Panc1 (cell line): ENCODE measurements at regions not wholly inside any gene's neighbourhood (a gene's known extent, or its start where the extent isn't known, plus 50 kb on each side); places are given as distances from the start of the nearest gene placed in this dataset.

Source experiments
- ATAC-seq: fragments of 200-7000 bp; cut with Tn5 transposase; 2 replicates; pipeline ENCODE4 v1.9.1; 2020; ENCODE audit warnings: mild to moderate bottlenecking, moderate library complexity
- BruUV-seq: library from RNA; stranded (reverse); fragments of 400-500 nt; replicated peaks from 2 replicates; lab custom pipeline; 2021; lab: Mats Ljungman, UMichigan
- CTCF ChIA-PET: fragments of 300-600 bp; sonication (Branson Sonifier 250); formaldehyde crosslinking; loops from one replicate; lab custom pipeline; 2022; ENCODE audit warnings: antibody characterized with exemption; lab: Charles Lee
- POLR2A ChIA-PET: fragments of 300-600 bp; sonication (Branson Sonifier 250); formaldehyde crosslinking; loops from one replicate; lab custom pipeline; 2022; ENCODE audit warnings: antibody characterized with exemption; lab: Charles Lee
- DNase-seq: peaks from one replicate; pipeline ENCODE4 v3.0.0-alpha.2; 2010; ENCODE audit warnings: low read depth, low spot score
- H3K27ac ChIP-seq: 2 replicates; pipeline ENCODE4 v1.5.1; 2011; ENCODE audit warnings: mild to moderate bottlenecking, low read length, inconsistent platforms
- H3K27me3 ChIP-seq: fragments of 200-500 bp; sonication (Bioruptor generic); 2 replicates; pipeline ENCODE4 v1.6.0; 2014; ENCODE audit warnings: low read length, inconsistent platforms; ENCODE audit not compliant: control insufficient read depth, insufficient read depth
- H3K36me3 ChIP-seq: fragments of 200-500 bp; sonication (Bioruptor generic); 2 replicates; pipeline ENCODE4 v1.5.1; 2014; ENCODE audit warnings: inconsistent platforms, mild to moderate bottlenecking, low read length, moderate library complexity; ENCODE audit not compliant: control insufficient read depth, insufficient read depth
- H3K4me1 ChIP-seq: 2 replicates; pipeline ENCODE4 v1.5.1; 2011; ENCODE audit warnings: inconsistent platforms, mild to moderate bottlenecking, low read length, moderate library complexity; ENCODE audit not compliant: control insufficient read depth, insufficient read depth
- H3K4me3 ChIP-seq, 2 experiments: 2 replicates each; pipeline ENCODE4 v1.5.1; 2011 to 2012; ENCODE audit warnings: low read depth in 2 of 2, low read length in 2 of 2, mild to moderate bottlenecking in 2 of 2, inconsistent platforms in 1 of 2, moderate library complexity in 1 of 2
- H3K9me3 ChIP-seq: fragments of 200-500 bp; sonication (Bioruptor generic); 2 replicates; pipeline ENCODE4 v1.5.1; 2014; ENCODE audit warnings: low read depth, mild to moderate bottlenecking, inconsistent platforms, low read length, moderate library complexity; ENCODE audit not compliant: control insufficient read depth, insufficient read depth
- POLR2AphosphoS5 ChIP-seq: IDR thresholded peaks from 2 replicates; pipeline ENCODE4 v1.6.1; 2012; ENCODE audit warnings: mild to moderate bottlenecking, low read depth, low read length, moderate library complexity
- SIN3A ChIP-seq: IDR thresholded peaks from 2 replicates; pipeline ENCODE4 v1.6.1; 2012; ENCODE audit warnings: low read depth, mild to moderate bottlenecking, low read length, moderate library complexity, borderline replicate concordance; ENCODE audit not compliant: insufficient read depth
- TCF7L2 ChIP-seq: IDR thresholded peaks from 2 replicates; pipeline ENCODE4 v1.6.1; 2011; ENCODE audit warnings: mild to moderate bottlenecking, low read depth, low read length, inconsistent platforms
- in situ Hi-C: cut with HindIII; loops from 2 replicates; pipeline ENCODE4 v1.10.0; 2016; ENCODE audit warnings: low sequenced_read_pairs, low pct_unique_long_range_greater_than_20kb
- intact Hi-C: fragments of 100-400 bp; cut with micrococcal nuclease; formaldehyde crosslinking; loops from one replicate; pipeline ENCODE4 v1.10.0; 2022; ENCODE audit not compliant: unreplicated experiment
- TF ChIP-seq, protein P1 (sequence below), 2 experiments: IDR thresholded peaks; 2 replicates each; pipeline ENCODE4 v1.6.1; 2011 to 2012; ENCODE audit warnings: low read depth in 2 of 2, control low read depth in 1 of 2, low read length in 1 of 2, mild to moderate bottlenecking in 1 of 2, moderate library complexity in 1 of 2; ENCODE audit not compliant: insufficient read depth in 1 of 2
- TF ChIP-seq, protein P2 (sequence below): fragments of 450-650 bp; IDR thresholded peaks from 2 replicates; pipeline ENCODE4 v1.5.1; 2017; ENCODE audit warnings: mild to moderate bottlenecking

DNA sequence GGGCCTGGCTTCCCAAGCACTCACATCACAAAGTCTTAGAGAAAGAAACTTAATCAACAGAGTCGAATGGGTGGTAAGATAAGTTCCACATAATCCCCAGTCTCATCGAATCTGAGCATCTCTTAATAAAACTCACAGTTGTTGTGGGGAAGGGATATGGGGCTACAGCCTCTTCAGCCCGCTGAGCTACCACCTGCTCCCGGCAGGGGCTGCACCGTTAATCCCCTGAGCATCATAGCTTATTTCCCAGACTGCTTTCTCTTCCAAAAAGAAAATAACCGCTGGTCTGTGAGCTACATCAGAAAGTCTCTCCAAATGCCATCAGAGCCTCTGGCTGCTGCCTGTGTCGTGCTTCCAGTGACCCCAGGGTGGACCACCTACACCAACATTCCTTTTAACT is 139.4 kb upstream of the CELF4 start:
- TF ChIP-seq SIN3A = no peak
- TF ChIP-seq, protein P1, sequence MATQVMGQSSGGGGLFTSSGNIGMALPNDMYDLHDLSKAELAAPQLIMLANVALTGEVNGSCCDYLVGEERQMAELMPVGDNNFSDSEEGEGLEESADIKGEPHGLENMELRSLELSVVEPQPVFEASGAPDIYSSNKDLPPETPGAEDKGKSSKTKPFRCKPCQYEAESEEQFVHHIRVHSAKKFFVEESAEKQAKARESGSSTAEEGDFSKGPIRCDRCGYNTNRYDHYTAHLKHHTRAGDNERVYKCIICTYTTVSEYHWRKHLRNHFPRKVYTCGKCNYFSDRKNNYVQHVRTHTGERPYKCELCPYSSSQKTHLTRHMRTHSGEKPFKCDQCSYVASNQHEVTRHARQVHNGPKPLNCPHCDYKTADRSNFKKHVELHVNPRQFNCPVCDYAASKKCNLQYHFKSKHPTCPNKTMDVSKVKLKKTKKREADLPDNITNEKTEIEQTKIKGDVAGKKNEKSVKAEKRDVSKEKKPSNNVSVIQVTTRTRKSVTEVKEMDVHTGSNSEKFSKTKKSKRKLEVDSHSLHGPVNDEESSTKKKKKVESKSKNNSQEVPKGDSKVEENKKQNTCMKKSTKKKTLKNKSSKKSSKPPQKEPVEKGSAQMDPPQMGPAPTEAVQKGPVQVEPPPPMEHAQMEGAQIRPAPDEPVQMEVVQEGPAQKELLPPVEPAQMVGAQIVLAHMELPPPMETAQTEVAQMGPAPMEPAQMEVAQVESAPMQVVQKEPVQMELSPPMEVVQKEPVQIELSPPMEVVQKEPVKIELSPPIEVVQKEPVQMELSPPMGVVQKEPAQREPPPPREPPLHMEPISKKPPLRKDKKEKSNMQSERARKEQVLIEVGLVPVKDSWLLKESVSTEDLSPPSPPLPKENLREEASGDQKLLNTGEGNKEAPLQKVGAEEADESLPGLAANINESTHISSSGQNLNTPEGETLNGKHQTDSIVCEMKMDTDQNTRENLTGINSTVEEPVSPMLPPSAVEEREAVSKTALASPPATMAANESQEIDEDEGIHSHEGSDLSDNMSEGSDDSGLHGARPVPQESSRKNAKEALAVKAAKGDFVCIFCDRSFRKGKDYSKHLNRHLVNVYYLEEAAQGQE (IDR thresholded peaks at IDR 0.05; ENCODE audit: insufficient read depth in 1 of 2, low read depth in 2 of 2, low read length in 1 of 2) = no peak
- TF ChIP-seq POLR2AphosphoS5 = no peak
- no peak for TF ChIP-seq TCF7L2
- TF ChIP-seq, protein P2, sequence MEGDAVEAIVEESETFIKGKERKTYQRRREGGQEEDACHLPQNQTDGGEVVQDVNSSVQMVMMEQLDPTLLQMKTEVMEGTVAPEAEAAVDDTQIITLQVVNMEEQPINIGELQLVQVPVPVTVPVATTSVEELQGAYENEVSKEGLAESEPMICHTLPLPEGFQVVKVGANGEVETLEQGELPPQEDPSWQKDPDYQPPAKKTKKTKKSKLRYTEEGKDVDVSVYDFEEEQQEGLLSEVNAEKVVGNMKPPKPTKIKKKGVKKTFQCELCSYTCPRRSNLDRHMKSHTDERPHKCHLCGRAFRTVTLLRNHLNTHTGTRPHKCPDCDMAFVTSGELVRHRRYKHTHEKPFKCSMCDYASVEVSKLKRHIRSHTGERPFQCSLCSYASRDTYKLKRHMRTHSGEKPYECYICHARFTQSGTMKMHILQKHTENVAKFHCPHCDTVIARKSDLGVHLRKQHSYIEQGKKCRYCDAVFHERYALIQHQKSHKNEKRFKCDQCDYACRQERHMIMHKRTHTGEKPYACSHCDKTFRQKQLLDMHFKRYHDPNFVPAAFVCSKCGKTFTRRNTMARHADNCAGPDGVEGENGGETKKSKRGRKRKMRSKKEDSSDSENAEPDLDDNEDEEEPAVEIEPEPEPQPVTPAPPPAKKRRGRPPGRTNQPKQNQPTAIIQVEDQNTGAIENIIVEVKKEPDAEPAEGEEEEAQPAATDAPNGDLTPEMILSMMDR = no peak
- no peak for DNase-seq
- H3K9me3 ChIP-seq = no peaks in the 10 kb centered on the region
- no peaks in the 10 kb centered on the region for H3K4me1 ChIP-seq
- intact Hi-C loops (no loop called here), in situ Hi-C loops (no loop called here)
- H3K27ac ChIP-seq = no peak overlapping the region
- BruUV-seq = no TSS peak
- ChIA-PET CTCF (no interaction called here), POLR2A (no interaction called here)
- ATAC-seq = no peak
- no peak overlapping the region for H3K4me3 ChIP-seq
- no peaks in the 10 kb centered on the region for H3K27me3 ChIP-seq
- H3K36me3 ChIP-seq = no peaks in the 10 kb centered on the region

DNA sequence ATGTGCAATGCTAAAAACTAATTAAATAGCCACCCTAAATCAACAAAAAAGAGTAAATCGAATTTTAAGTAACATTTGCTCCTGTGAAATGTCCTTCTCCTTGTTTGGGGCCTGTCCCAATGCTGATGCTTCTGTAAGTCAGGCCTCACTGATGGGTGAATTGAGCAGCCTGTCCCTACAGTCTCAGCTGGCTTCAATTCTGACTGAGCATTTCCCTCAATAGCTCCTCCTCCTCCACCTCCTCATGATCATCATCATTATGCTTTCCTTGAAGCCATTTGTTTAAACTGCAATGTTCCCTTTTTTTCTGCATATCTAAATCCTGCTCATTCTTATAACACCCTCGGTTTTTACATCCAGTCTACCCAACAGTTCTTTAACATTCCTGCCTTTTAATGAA is 137.2 kb upstream of the CELF4 start:
- no peak for DNase-seq
- intact Hi-C loops = no loop called here
- Histone ChIP-seq H3K9me3 (no peaks in the 10 kb centered on the region), H3K4me1 (no peaks in the 10 kb centered on the region), H3K27me3 (no peaks in the 10 kb centered on the region), H3K36me3 (no peaks in the 10 kb centered on the region), H3K4me3 (no peak overlapping the region), H3K27ac (no peak overlapping the region)
- no peak for TF ChIP-seq TCF7L2
- no peak for TF ChIP-seq SIN3A
- no peak for TF ChIP-seq POLR2AphosphoS5
- TF ChIP-seq, protein P2 = no peak
- TF ChIP-seq, protein P1 (IDR thresholded peaks at IDR 0.05; ENCODE audit: insufficient read depth in 1 of 2, low read depth in 2 of 2, low read length in 1 of 2) = no peak
- no peak for ATAC-seq
- ChIA-PET POLR2A (no interaction called here), CTCF (no interaction called here)
- in situ Hi-C loops = no loop called here
- no TSS peak for BruUV-seq
